Upper lobe of left lung (tissue), 4 donors: ENCODE measurements at regions not wholly inside any gene's neighbourhood (a gene's known extent, or its start where the extent isn't known, plus 50 kb on each side); places are given as distances from the start of the nearest gene placed in this dataset.

Experiments used
- CTCF ChIP-seq, 6 experiments: fragments of 450-650 bp in 4 of 6; fragments of 200-600 bp in 2 of 6; sonication (generic) in 2 of 6; IDR thresholded peaks; one replicate each; pipeline ENCODE4 v1.5.1; 2016 to 2019; ENCODE audit warnings: antibody characterized with exemption in 6 of 6
- EP300 ChIP-seq, 4 donors: sonication (generic); formaldehyde crosslinking; IDR thresholded peaks; one replicate each; pipeline ENCODE4 v1.5.1; 2017; ENCODE audit warnings: antibody characterized with exemption in 4 of 4, control low read depth in 2 of 4
- POLR2A ChIP-seq, 4 donors: fragments of 450-650 bp; IDR thresholded peaks; one replicate each; pipeline ENCODE4 v1.5.1; 2016 to 2017; ENCODE audit warnings: antibody characterized with exemption in 4 of 4, mild to moderate bottlenecking in 2 of 4
- POLR2AphosphoS5 ChIP-seq, 2 donors: sonication (generic); formaldehyde crosslinking; IDR thresholded peaks; one replicate each; pipeline ENCODE4 v1.5.1; 2017; ENCODE audit warnings: antibody characterized with exemption in 2 of 2

GRCh38 chr17:52789829-52790228 lies 631.3 kb upstream of the CA10 start:
- TF ChIP-seq CTCF (IDR thresholded peaks at IDR 0.05): no peak
- TF ChIP-seq EP300 (IDR thresholded peaks at IDR 0.05): no peak
- no peak for TF ChIP-seq POLR2AphosphoS5 (IDR thresholded peaks at IDR 0.05)
- no peak for TF ChIP-seq POLR2A (IDR thresholded peaks at IDR 0.05)
